ENCODE measurements at regions not wholly inside any gene's neighbourhood (a gene's known extent, or its start where the extent isn't known, plus 50 kb on each side); places are given as distances from the start of the nearest gene placed in this dataset.

GRCh38 chr14:101135796-101136742 lies 232.5 kb upstream of the RTL1 start:
- no peak for DNase-seq (ENCODE audit: low read depth)

- no peak for DNase-seq (ENCODE audit: low read depth)
These were observed 233.7 kb upstream of the RTL1 start for GRCh38 chr14:101137234-101137633.

- no peak for DNase-seq (ENCODE audit: low read depth)
These were observed 244.3 kb upstream of the RTL1 start for GRCh38 chr14:101147848-101148247.

- no peak for DNase-seq (ENCODE audit: low read depth)
These were observed 246.6 kb upstream of the RTL1 start for GRCh38 chr14:101150039-101150610.

GRCh38 chr14:101151226-101151926 lies 247.9 kb upstream of the RTL1 start:
- no peak for DNase-seq (ENCODE audit: low read depth)

- no peak for DNase-seq (ENCODE audit: low read depth)
These were observed 248.4 kb upstream of the RTL1 start for GRCh38 chr14:101151927-101152305.

GRCh38 chr14:101152855-101153254 lies 249.3 kb upstream of the RTL1 start:
- DNase-seq (ENCODE audit: low read depth) = no peak

- DNase-seq (ENCODE audit: low read depth) = no peak
These were observed 250.2 kb upstream of the RTL1 start for GRCh38 chr14:101153691-101154090.

GRCh38 chr14:101155575-101155974 lies 252.1 kb upstream of the RTL1 start:
- no peak for DNase-seq (ENCODE audit: low read depth)

- no peak for DNase-seq (ENCODE audit: low read depth)
These were observed 263.9 kb upstream of the RTL1 start for GRCh38 chr14:101167428-101167827.

GRCh38 chr14:101169267-101169666 lies 265.7 kb upstream of the RTL1 start:
- no peak for DNase-seq (ENCODE audit: low read depth)

- no peak for DNase-seq (ENCODE audit: low read depth)
These were observed 268.1 kb upstream of the RTL1 start for GRCh38 chr14:101171650-101172049.

GRCh38 chr14:101173698-101174521 lies 270.4 kb upstream of the RTL1 start:
- no peak for DNase-seq (ENCODE audit: low read depth)

GRCh38 chr14:101174522-101174838 lies 271.0 kb upstream of the RTL1 start:
- no peak for DNase-seq (ENCODE audit: low read depth)

GRCh38 chr14:101174980-101175606 lies 271.6 kb upstream of the RTL1 start:
- no peak for DNase-seq (ENCODE audit: low read depth)

GRCh38 chr14:101175731-101176534 lies 272.4 kb upstream of the RTL1 start:
- no peak for DNase-seq (ENCODE audit: low read depth)

- DNase-seq (ENCODE audit: low read depth) = no peak
These were observed 273.1 kb upstream of the RTL1 start for GRCh38 chr14:101176535-101177205.

- no peak for DNase-seq (ENCODE audit: low read depth)
These were observed 273.9 kb upstream of the RTL1 start for GRCh38 chr14:101177301-101177971.

- DNase-seq (ENCODE audit: low read depth) = no peak
These were observed 274.9 kb upstream of the RTL1 start for GRCh38 chr14:101178184-101179072.
